HCT116 (cell line): ENCODE measurements at regions not wholly inside any gene's neighbourhood (a gene's known extent, or its start where the extent isn't known, plus 50 kb on each side); places are given as distances from the start of the nearest gene placed in this dataset.

ENCODE experiments used
- ATAC-seq: fragments of 200-7000 bp; cut with Tn5 transposase; 2 replicates; pipeline ENCODE4 v1.9.1; 2020; ENCODE audit warnings: mild to moderate bottlenecking, moderate library complexity
- BruUV-seq: library from RNA; stranded (reverse); fragments of 400-500 nt; replicated peaks from 2 replicates; lab custom pipeline; 2021; lab: Mats Ljungman, UMichigan
- CTCF ChIA-PET: fragments of 300-600 bp; sonication (Branson Sonifier 250); formaldehyde crosslinking; loops from one replicate; lab custom pipeline; 2021; ENCODE audit warnings: antibody characterized with exemption; lab: Charles Lee
- POLR2A ChIA-PET: fragments of 300-600, 350-600 bp; sonication (Branson Sonifier 250); formaldehyde crosslinking; loops from one replicate; lab custom pipeline; 2021; ENCODE audit warnings: antibody characterized with exemption; lab: Charles Lee
- RAD21 ChIA-PET, 2 experiments: fragments of 300-600 bp; sonication (Branson Sonifier 250); formaldehyde crosslinking; loops; one replicate each; lab custom pipeline; 2023; ENCODE audit warnings: low total read pairs in 2 of 2; ENCODE audit not compliant: uncharacterized antibody in 2 of 2, unreplicated experiment in 2 of 2, low non-redundant PET in 1 of 2; lab: Charles Lee
- DNase-seq: peaks from one replicate; pipeline ENCODE4 v3.0.0-alpha.2; 2010; ENCODE audit warnings: low read depth, low spot score
- H2AFZ ChIP-seq: fragments of 200-600 bp; shearing (Covaris generic), sonication (generic); 2 replicates; pipeline ENCODE4 v1.6.1; 2017; ENCODE audit warnings: low read depth, mixed run types, mixed read lengths, antibody characterized with exemption, low read length; ENCODE audit not compliant: poor library complexity, severe bottlenecking
- H3K27ac ChIP-seq: 2 replicates; pipeline ENCODE4 v1.5.1; 2012; ENCODE audit warnings: low read depth, low read length
- H3K27me3 ChIP-seq: fragments of 200-600 bp; sonication (generic); 2 replicates; pipeline ENCODE4 v1.6.1; 2016; ENCODE audit warnings: mixed run types, low read length, mixed read lengths; ENCODE audit not compliant: insufficient read depth
- H3K36me3 ChIP-seq, 2 experiments: fragments of 200-500 bp in 1 of 2; fragments of 200-600 bp in 1 of 2; sonication (Bioruptor generic) in 1 of 2; sonication (generic) in 1 of 2; 2 replicates each; pipeline versions ENCODE4 v1.5.1 to v1.6.1; 2014 to 2016; ENCODE audit warnings: low read length in 2 of 2, inconsistent platforms in 1 of 2, mixed read lengths in 1 of 2, mixed run types in 1 of 2; ENCODE audit not compliant: insufficient read depth in 2 of 2, control insufficient read depth in 1 of 2
- H3K4me1 ChIP-seq, 2 experiments: fragments of 200-600 bp in 1 of 2; sonication (generic) in 1 of 2; 2 replicates each; pipeline versions ENCODE4 v1.5.1 to v1.6.1; 2012 to 2017; ENCODE audit warnings: low read length in 2 of 2, inconsistent platforms in 1 of 2, mild to moderate bottlenecking in 1 of 2, mixed read lengths in 1 of 2, mixed run types in 1 of 2, moderate library complexity in 1 of 2; ENCODE audit not compliant: insufficient read depth in 2 of 2, control insufficient read depth in 1 of 2
- H3K4me2 ChIP-seq: fragments of 200-600 bp; sonication (generic); 2 replicates; pipeline ENCODE4 v1.6.1; 2017; ENCODE audit warnings: mixed run types, low read length, mixed read lengths
- H3K4me3 ChIP-seq, 2 experiments: fragments of 200-600 bp in 1 of 2; sonication (generic) in 1 of 2; replicated peaks in 1 of 2; 2 replicates each; pipeline ENCODE4 v1.5.1; 2011 to 2016; ENCODE audit warnings: low read length in 2 of 2, control low read depth in 1 of 2, low read depth in 1 of 2, mild to moderate bottlenecking in 1 of 2, mixed read lengths in 1 of 2, mixed run types in 1 of 2
- H3K79me2 ChIP-seq: fragments of 200-600 bp; sonication (generic); 2 replicates; pipeline ENCODE4 v1.6.1; 2017; ENCODE audit warnings: mild to moderate bottlenecking, mixed run types, low read length, moderate library complexity, mixed read lengths; ENCODE audit not compliant: insufficient read depth
- H3K9ac ChIP-seq: fragments of 200-600 bp; sonication (generic); 2 replicates; pipeline ENCODE4 v1.6.1; 2016; ENCODE audit warnings: low read length, mixed read lengths
- H3K9me2 ChIP-seq: fragments of 200-600 bp; sonication (generic), shearing (Covaris generic); 2 replicates; pipeline ENCODE4 v1.6.1; 2017; ENCODE audit warnings: mixed run types, mild to moderate bottlenecking, moderate library complexity; ENCODE audit not compliant: insufficient read depth
- H3K9me3 ChIP-seq, 2 experiments: fragments of 200-500 bp in 1 of 2; fragments of 200-600 bp in 1 of 2; sonication (Bioruptor generic) in 1 of 2; sonication (generic) in 1 of 2; 2 replicates each; pipeline ENCODE4 v1.6.1; 2014 to 2017; ENCODE audit warnings: low read length in 2 of 2, mixed read lengths in 2 of 2, inconsistent platforms in 1 of 2, low read depth in 1 of 2, mild to moderate bottlenecking in 1 of 2, mixed run types in 1 of 2, moderate library complexity in 1 of 2; ENCODE audit not compliant: control insufficient read depth in 1 of 2, insufficient read depth in 1 of 2
- H4K20me1 ChIP-seq: fragments of 200-600 bp; sonication (generic), shearing (Covaris generic); 2 replicates; pipeline ENCODE4 v1.6.1; 2017; ENCODE audit warnings: mixed run types, mild to moderate bottlenecking, moderate library complexity; ENCODE audit not compliant: insufficient read depth
- CEBPB ChIP-seq: IDR thresholded peaks from 2 replicates; pipeline ENCODE4 v1.6.1; 2012; ENCODE audit warnings: low read depth
- EGR1 ChIP-seq: IDR thresholded peaks from 2 replicates; pipeline ENCODE4 v1.6.1; 2012; ENCODE audit warnings: low read depth
- EZH2 ChIP-seq: fragments of 200-600 bp; sonication (generic); IDR thresholded peaks from 2 replicates; pipeline ENCODE4 v1.6.1; 2017; ENCODE audit warnings: antibody characterized with exemption, mixed run types
- FOSL1 ChIP-seq: IDR thresholded peaks from 2 replicates; pipeline ENCODE4 v1.6.1; 2012; ENCODE audit warnings: low read depth
- SRF ChIP-seq: IDR thresholded peaks from 2 replicates; pipeline ENCODE4 v1.6.1; 2012; ENCODE audit warnings: low read depth
- TCF7L2 ChIP-seq: IDR thresholded peaks from 2 replicates; pipeline ENCODE4 v1.7.0; 2011; ENCODE audit warnings: borderline replicate concordance, inconsistent platforms; ENCODE audit not compliant: insufficient read depth, insufficient read length; ENCODE audit errors: extremely low read depth
- ZBTB33 ChIP-seq: IDR thresholded peaks from 2 replicates; pipeline ENCODE4 v1.6.1; 2011; ENCODE audit warnings: mild to moderate bottlenecking, low read length, moderate library complexity; ENCODE audit not compliant: insufficient replicate concordance; ENCODE audit errors: extremely low read depth
- ZFX ChIP-seq: fragments of 450-650 bp; IDR thresholded peaks from 2 replicates; pipeline ENCODE4 v1.6.1; 2017
- intact Hi-C: fragments of 100-400 bp; cut with micrococcal nuclease; formaldehyde crosslinking; loops from 2 replicates; pipeline ENCODE4 v1.10.0; 2022
- TF ChIP-seq, protein P1 (sequence below): IDR thresholded peaks from 2 replicates; pipeline ENCODE4 v1.6.1; 2012; ENCODE audit warnings: low read depth
- TF ChIP-seq, protein P2 (sequence below): IDR thresholded peaks from 2 replicates; pipeline ENCODE4 v1.6.1; 2012

- ChIA-PET RAD21 (no interaction called here), POLR2A (no interaction called here), CTCF (no interaction called here)
- TF ChIP-seq TCF7L2 (no peak), EZH2 (no peak), ZBTB33 (no peak), CEBPB (no peak), SRF (no peak), EGR1 (no peak), FOSL1 (no peak), ZFX (no peak)
- TF ChIP-seq, protein P1, sequence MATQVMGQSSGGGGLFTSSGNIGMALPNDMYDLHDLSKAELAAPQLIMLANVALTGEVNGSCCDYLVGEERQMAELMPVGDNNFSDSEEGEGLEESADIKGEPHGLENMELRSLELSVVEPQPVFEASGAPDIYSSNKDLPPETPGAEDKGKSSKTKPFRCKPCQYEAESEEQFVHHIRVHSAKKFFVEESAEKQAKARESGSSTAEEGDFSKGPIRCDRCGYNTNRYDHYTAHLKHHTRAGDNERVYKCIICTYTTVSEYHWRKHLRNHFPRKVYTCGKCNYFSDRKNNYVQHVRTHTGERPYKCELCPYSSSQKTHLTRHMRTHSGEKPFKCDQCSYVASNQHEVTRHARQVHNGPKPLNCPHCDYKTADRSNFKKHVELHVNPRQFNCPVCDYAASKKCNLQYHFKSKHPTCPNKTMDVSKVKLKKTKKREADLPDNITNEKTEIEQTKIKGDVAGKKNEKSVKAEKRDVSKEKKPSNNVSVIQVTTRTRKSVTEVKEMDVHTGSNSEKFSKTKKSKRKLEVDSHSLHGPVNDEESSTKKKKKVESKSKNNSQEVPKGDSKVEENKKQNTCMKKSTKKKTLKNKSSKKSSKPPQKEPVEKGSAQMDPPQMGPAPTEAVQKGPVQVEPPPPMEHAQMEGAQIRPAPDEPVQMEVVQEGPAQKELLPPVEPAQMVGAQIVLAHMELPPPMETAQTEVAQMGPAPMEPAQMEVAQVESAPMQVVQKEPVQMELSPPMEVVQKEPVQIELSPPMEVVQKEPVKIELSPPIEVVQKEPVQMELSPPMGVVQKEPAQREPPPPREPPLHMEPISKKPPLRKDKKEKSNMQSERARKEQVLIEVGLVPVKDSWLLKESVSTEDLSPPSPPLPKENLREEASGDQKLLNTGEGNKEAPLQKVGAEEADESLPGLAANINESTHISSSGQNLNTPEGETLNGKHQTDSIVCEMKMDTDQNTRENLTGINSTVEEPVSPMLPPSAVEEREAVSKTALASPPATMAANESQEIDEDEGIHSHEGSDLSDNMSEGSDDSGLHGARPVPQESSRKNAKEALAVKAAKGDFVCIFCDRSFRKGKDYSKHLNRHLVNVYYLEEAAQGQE = no peak
- TF ChIP-seq, protein P2, sequence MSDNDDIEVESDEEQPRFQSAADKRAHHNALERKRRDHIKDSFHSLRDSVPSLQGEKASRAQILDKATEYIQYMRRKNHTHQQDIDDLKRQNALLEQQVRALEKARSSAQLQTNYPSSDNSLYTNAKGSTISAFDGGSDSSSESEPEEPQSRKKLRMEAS = no peak
- Histone ChIP-seq H3K4me3 (no peak overlapping the region), H3K36me3 (no peaks in the 10 kb centered on the region), H2AFZ (no peak overlapping the region), H3K9me2 (no peaks in the 10 kb centered on the region), H4K20me1 (no peaks in the 10 kb centered on the region), H3K9ac (no peak overlapping the region), H3K4me1 (no peaks in the 10 kb centered on the region), H3K27me3 (no peaks in the 10 kb centered on the region), H3K9me3 (no peaks in the 10 kb centered on the region), H3K27ac (no peak overlapping the region), H3K79me2 (no peaks in the 10 kb centered on the region), H3K4me2 (no peak overlapping the region)
- DNase-seq (no peak), ATAC-seq (no peak)
- BruUV-seq = no TSS peak
- intact Hi-C loops = no loop called here
Measured at GRCh38 chr3:25982756-25983155, 192.9 kb downstream of the OXSM start.
